ENCODE measurements at regions not wholly inside any gene's neighbourhood (a gene's known extent, or its start where the extent isn't known, plus 50 kb on each side); places are given as distances from the start of the nearest gene placed in this dataset.
"Not testable (repeated sequence)": the region's sequence is repeated elsewhere in the genome, so short reads cannot be mapped to it uniquely, and the experiment has no call there.

GRCh38 chr17:62300697-62301096, 79.7 kb upstream of the EFCAB3 start (continued):
- no peak for TF ChIP-seq NANOG (IDR thresholded peaks at IDR 0.05; ENCODE audit: borderline replicate concordance)

DNA sequence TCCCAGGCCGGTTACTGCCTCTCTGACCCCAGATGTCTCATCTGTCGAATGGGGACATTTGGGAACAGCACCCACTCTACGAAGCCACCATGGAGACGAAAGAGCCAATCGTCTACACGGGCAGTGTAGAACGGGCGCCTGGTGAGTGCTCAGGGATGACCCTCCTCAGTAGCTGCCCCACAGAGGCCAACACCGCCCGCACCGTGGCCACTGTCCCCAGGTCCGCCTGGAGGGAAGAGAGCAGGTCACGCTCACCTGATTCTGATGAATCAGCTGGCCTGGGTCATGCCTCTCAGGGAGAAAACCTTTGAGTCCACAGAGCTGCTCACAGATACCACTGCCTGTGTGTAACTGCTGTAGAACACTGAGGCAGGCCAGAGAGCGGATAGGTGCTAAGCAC, 105.1 kb upstream of the EFCAB3 start:
- H3K27ac ChIP-seq (ENCODE audit: low read depth); H3K4me2 ChIP-seq; H3K4me1 Mint-ChIP-seq; H2AFZ ChIP-seq; H3F3A ChIP-seq (replicated peaks; ENCODE audit: low read depth); H3K36me3 ChIP-seq (ENCODE audit: insufficient read depth); H3K4me1 ChIP-seq (ENCODE audit: insufficient read depth); H3K27me3 ChIP-seq (ENCODE audit: insufficient read depth); H3K9me3 Mint-ChIP-seq; H3K36me3 Mint-ChIP-seq (ENCODE audit: low read depth); ATAC-seq; H3K9me2 ChIP-seq (ENCODE audit: insufficient read depth); H3K79me2 ChIP-seq (replicated peaks; ENCODE audit: insufficient read depth); DNase-seq (ENCODE audit: low spot score); H3K4me3 Mint-ChIP-seq; H3K4me3 ChIP-seq; H4K20me1 ChIP-seq (replicated peaks; ENCODE audit: insufficient read depth); H3K27ac Mint-ChIP-seq; H3K27me3 Mint-ChIP-seq (ENCODE audit: insufficient read depth, low read depth, poor library complexity): not testable (repeated sequence)

- not testable (repeated sequence) for H4K20me1 ChIP-seq (replicated peaks; ENCODE audit: insufficient read depth); H2AFZ ChIP-seq; H3K4me1 ChIP-seq (ENCODE audit: insufficient read depth); H3F3A ChIP-seq (replicated peaks; ENCODE audit: low read depth); H3K4me2 ChIP-seq; H3K4me3 Mint-ChIP-seq; H3K27me3 Mint-ChIP-seq (ENCODE audit: insufficient read depth, low read depth, poor library complexity); DNase-seq (ENCODE audit: low spot score); H3K27ac Mint-ChIP-seq; ATAC-seq; H3K4me1 Mint-ChIP-seq; H3K36me3 Mint-ChIP-seq (ENCODE audit: low read depth); H3K27ac ChIP-seq (ENCODE audit: low read depth); H3K27me3 ChIP-seq (ENCODE audit: insufficient read depth); H3K79me2 ChIP-seq (replicated peaks; ENCODE audit: insufficient read depth); H3K9me2 ChIP-seq (ENCODE audit: insufficient read depth); H3K36me3 ChIP-seq (ENCODE audit: insufficient read depth); H3K4me3 ChIP-seq; H3K9me3 Mint-ChIP-seq
These were observed 112.0 kb upstream of the EFCAB3 start for GRCh38 chr17:62268361-62268760.

GRCh38 chr17:62264974-62265373, 115.4 kb upstream of the EFCAB3 start:
- not testable (repeated sequence) for H3K27me3 Mint-ChIP-seq (ENCODE audit: insufficient read depth, low read depth, poor library complexity); H3K79me2 ChIP-seq (replicated peaks; ENCODE audit: insufficient read depth); H3K4me3 ChIP-seq; H3K4me2 ChIP-seq; H3K27ac Mint-ChIP-seq; H3K4me1 Mint-ChIP-seq; H3K9me3 Mint-ChIP-seq; DNase-seq (ENCODE audit: low spot score); H3K27ac ChIP-seq (ENCODE audit: low read depth); H2AFZ ChIP-seq; H3K27me3 ChIP-seq (ENCODE audit: insufficient read depth); ATAC-seq; H3K36me3 Mint-ChIP-seq (ENCODE audit: low read depth); H4K20me1 ChIP-seq (replicated peaks; ENCODE audit: insufficient read depth); H3F3A ChIP-seq (replicated peaks; ENCODE audit: low read depth); H3K4me1 ChIP-seq (ENCODE audit: insufficient read depth); H3K36me3 ChIP-seq (ENCODE audit: insufficient read depth); H3K9me2 ChIP-seq (ENCODE audit: insufficient read depth); H3K4me3 Mint-ChIP-seq

DNA sequence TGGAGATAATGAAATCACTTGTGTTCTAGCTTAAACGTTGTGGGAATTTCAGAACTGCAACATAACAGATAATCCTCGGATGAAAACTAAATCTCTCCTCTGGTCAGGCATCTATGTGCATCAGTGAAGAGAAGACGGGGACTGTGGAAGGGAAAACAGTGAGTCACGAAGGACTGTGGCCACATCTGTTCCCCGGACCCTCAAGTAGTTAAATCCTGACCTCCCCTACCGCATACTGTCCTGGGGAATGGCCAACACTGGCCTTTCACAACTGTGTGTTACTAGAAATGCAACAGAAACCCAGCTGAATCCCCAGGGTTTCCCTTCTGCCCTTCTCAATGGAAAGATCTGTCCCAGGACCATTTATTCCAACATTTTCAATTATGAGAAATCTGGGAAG, 124.6 kb upstream of the EFCAB3 start:
- not testable (repeated sequence) for ATAC-seq; DNase-seq (ENCODE audit: low spot score); H3K27ac Mint-ChIP-seq; H3K9me3 Mint-ChIP-seq; H4K20me1 ChIP-seq (replicated peaks; ENCODE audit: insufficient read depth); H3K4me1 Mint-ChIP-seq; H3F3A ChIP-seq (replicated peaks; ENCODE audit: low read depth); H3K4me1 ChIP-seq (ENCODE audit: insufficient read depth); H2AFZ ChIP-seq; H3K36me3 Mint-ChIP-seq (ENCODE audit: low read depth); H3K27ac ChIP-seq (ENCODE audit: low read depth); H3K4me3 Mint-ChIP-seq; H3K9me2 ChIP-seq (ENCODE audit: insufficient read depth); H3K4me3 ChIP-seq; H3K4me2 ChIP-seq; H3K27me3 Mint-ChIP-seq (ENCODE audit: insufficient read depth, low read depth, poor library complexity); H3K79me2 ChIP-seq (replicated peaks; ENCODE audit: insufficient read depth); H3K27me3 ChIP-seq (ENCODE audit: insufficient read depth); H3K36me3 ChIP-seq (ENCODE audit: insufficient read depth)

DNA sequence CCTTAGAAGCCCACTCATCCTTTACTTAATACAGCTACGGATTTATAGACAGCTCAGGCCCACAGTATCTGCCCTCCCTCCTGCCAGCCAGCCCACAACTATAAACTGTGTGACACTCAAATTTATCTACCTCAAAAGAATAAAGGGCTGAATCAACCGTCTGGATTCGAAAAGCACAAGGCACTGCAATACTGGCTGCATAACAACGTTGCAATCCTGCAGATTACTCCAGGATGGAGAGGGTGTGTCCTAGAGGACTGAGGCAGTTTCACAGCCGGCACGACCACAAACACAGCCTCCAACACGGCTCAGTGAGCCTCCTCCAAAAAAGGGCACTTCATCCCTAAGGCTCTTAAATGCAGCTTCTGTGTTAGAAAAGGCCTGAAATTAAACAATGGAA, 138.3 kb upstream of the EFCAB3 start:
- not testable (repeated sequence) for H3K36me3 Mint-ChIP-seq (ENCODE audit: low read depth); H3K9me2 ChIP-seq (ENCODE audit: insufficient read depth); H3K4me3 ChIP-seq; H3K36me3 ChIP-seq (ENCODE audit: insufficient read depth); H3K9me3 Mint-ChIP-seq; DNase-seq (ENCODE audit: low spot score); H3K27ac Mint-ChIP-seq; H3K4me2 ChIP-seq; H3K27me3 ChIP-seq (ENCODE audit: insufficient read depth); H3F3A ChIP-seq (replicated peaks; ENCODE audit: low read depth); H3K4me3 Mint-ChIP-seq; H3K27me3 Mint-ChIP-seq (ENCODE audit: insufficient read depth, low read depth, poor library complexity); H3K79me2 ChIP-seq (replicated peaks; ENCODE audit: insufficient read depth); H3K4me1 ChIP-seq (ENCODE audit: insufficient read depth); H3K27ac ChIP-seq (ENCODE audit: low read depth); H4K20me1 ChIP-seq (replicated peaks; ENCODE audit: insufficient read depth); H3K4me1 Mint-ChIP-seq
- 0 out of 2 replicates have a peak overlapping the region, but pooled peaks have one; percentile 10 for H2AFZ ChIP-seq
- ATAC-seq = peak; percentile 70

DNA sequence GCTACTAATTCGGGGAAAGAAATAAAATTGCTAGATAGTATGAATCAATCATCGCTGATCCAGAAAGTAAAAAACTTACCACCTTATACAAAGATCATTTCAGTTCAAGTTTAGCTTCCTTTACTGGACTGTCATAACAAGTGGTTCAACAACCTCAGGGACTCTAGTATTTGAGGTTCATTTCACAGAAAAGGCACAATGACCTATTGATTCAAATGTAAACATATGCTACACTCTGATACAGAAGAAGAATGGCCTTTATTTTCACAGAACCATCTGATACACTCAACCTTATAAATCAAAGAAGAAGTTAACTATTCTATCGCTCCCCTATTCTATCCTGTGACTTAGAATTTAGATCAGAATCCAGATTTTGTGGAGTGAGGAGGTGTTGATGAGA, 140.8 kb upstream of the EFCAB3 start:
- not testable (repeated sequence) for H3K27me3 Mint-ChIP-seq (ENCODE audit: insufficient read depth, low read depth, poor library complexity); H3K9me3 Mint-ChIP-seq

More for the DNA sequence above, 140.8 kb upstream of the EFCAB3 start:
- H3K4me3 ChIP-seq; H3K79me2 ChIP-seq (replicated peaks; ENCODE audit: insufficient read depth); H3K9me2 ChIP-seq (ENCODE audit: insufficient read depth); H3K4me1 Mint-ChIP-seq; DNase-seq (ENCODE audit: low spot score); H3K27me3 ChIP-seq (ENCODE audit: insufficient read depth); H3K4me3 Mint-ChIP-seq; H3K4me2 ChIP-seq; H2AFZ ChIP-seq; ATAC-seq; H3K27ac Mint-ChIP-seq; H3K27ac ChIP-seq (ENCODE audit: low read depth); H3K4me1 ChIP-seq (ENCODE audit: insufficient read depth); H4K20me1 ChIP-seq (replicated peaks; ENCODE audit: insufficient read depth); H3K36me3 Mint-ChIP-seq (ENCODE audit: low read depth); H3F3A ChIP-seq (replicated peaks; ENCODE audit: low read depth); H3K36me3 ChIP-seq (ENCODE audit: insufficient read depth): not testable (repeated sequence)
